Omental fat pad (tissue), 3 donors: ENCODE measurements at regions not wholly inside any gene's neighbourhood (a gene's known extent, or its start where the extent isn't known, plus 50 kb on each side); places are given as distances from the start of the nearest gene placed in this dataset.

ENCODE experiments used
- ATAC-seq: fragments of 150-250 bp; one replicate; pipeline ENCODE4 v1.9.1; 2016; ENCODE audit warnings: mild to moderate bottlenecking, moderate library complexity; ENCODE audit not compliant: low FRiP score
- DNase-seq: peaks from one replicate; pipeline ENCODE4 v3.0.0-alpha.2; 2019; ENCODE audit warnings: low spot score
- TF ChIP-seq, protein P1 (sequence below), 3 donors: fragments of 450-650 bp; IDR thresholded peaks; one replicate each; pipeline ENCODE4 v1.5.1; 2016 to 2017; ENCODE audit warnings: antibody characterized with exemption in 3 of 3, mild to moderate bottlenecking in 3 of 3, moderate library complexity in 2 of 3

DNA sequence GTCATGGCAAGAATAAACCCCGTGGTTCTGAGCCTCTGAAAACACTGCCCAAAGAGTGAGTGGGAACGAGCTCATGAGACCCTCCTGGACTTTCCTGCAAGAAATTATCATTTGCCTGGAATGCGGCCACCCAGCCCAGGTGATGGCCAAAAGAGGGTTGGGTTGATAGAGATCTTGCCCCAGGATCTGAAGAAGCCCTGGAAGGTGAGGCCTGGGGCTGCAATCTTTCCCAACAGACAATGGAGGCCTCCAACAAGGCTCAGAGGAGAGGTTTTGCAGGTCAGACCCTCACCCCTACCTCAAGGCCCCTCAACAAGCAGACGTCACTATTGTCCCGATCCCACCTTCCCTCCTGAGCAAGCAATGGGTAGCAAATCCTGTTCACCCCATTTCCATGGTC is 106.0 kb upstream of the SOD1 start:
- TF ChIP-seq, protein P1, sequence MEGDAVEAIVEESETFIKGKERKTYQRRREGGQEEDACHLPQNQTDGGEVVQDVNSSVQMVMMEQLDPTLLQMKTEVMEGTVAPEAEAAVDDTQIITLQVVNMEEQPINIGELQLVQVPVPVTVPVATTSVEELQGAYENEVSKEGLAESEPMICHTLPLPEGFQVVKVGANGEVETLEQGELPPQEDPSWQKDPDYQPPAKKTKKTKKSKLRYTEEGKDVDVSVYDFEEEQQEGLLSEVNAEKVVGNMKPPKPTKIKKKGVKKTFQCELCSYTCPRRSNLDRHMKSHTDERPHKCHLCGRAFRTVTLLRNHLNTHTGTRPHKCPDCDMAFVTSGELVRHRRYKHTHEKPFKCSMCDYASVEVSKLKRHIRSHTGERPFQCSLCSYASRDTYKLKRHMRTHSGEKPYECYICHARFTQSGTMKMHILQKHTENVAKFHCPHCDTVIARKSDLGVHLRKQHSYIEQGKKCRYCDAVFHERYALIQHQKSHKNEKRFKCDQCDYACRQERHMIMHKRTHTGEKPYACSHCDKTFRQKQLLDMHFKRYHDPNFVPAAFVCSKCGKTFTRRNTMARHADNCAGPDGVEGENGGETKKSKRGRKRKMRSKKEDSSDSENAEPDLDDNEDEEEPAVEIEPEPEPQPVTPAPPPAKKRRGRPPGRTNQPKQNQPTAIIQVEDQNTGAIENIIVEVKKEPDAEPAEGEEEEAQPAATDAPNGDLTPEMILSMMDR (IDR thresholded peaks at IDR 0.05) = no peak

GRCh38 chr21:31552826-31553225 is 106.7 kb upstream of the SOD1 start:
- TF ChIP-seq, protein P1 (IDR thresholded peaks at IDR 0.05) = no peak

More for the DNA sequence above, 106.0 kb upstream of the SOD1 start:
- no peak for ATAC-seq
- DNase-seq = no peak

GRCh38 chr21:31550070-31550469 is 109.4 kb upstream of the SOD1 start:
- DNase-seq = no peak
- TF ChIP-seq, protein P1 (IDR thresholded peaks at IDR 0.05) = no peak
- no peak for ATAC-seq

More at GRCh38 chr21:31552826-31553225, 106.7 kb upstream of the SOD1 start:
- DNase-seq = no peak
- no peak for ATAC-seq

- TF ChIP-seq, protein P1 (IDR thresholded peaks at IDR 0.05) = no peak
- DNase-seq (no peak), ATAC-seq (no peak)
Observed at GRCh38 chr21:31548688-31549087, 110.8 kb upstream of the SOD1 start.

GRCh38 chr21:31546443-31547170 is 112.9 kb upstream of the SOD1 start:
- no peak for DNase-seq
- TF ChIP-seq, protein P1 (IDR thresholded peaks at IDR 0.05) = no peak
- peak; percentile 64 for ATAC-seq

DNA sequence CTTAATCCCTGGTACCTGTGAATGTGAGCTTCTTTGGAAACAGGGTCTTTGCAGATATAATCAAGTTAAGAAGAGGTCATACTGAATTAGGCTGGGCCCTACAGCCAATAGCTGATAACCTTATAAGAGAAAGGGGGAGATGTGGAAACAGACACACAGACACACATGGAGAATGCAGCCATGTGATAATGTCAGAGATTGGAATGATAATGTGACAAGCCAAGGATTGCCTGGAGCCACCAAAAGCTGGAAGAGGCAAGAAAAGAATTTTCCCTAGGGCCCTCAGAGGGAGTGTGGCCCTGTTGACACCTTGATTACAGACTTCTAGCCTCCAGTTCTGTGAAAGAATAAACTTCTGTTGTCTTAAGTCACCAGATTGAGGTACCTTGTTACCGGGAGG is 114.5 kb upstream of the SOD1 start:
- ATAC-seq = no peak
- TF ChIP-seq, protein P1 (IDR thresholded peaks at IDR 0.05) = no peak
- no peak for DNase-seq

DNA sequence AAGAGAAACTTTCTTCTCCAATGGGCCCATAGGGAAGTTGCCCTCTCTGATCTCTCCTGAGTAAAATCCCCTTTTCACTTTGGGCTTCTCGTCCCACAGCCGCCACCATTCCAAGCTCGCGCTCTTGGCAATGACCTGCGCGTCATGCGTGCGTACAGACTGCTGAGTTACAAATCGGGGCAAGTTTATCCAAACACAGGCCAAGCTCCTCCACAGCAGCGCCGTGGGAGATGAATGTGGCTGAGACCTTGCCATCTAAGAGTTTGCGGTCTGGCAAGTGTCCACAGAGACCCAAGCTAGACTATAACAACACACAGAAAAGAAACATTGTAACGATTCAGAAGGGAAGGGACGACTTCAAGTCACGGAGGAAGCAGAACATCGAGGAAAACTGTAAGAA is 116.3 kb upstream of the SOD1 start:
- ATAC-seq (no peak), DNase-seq (no peak)
- TF ChIP-seq, protein P1 (IDR thresholded peaks at IDR 0.05) = no peak
